BJ (cell line): ENCODE measurements at regions not wholly inside any gene's neighbourhood (a gene's known extent, or its start where the extent isn't known, plus 50 kb on each side); places are given as distances from the start of the nearest gene placed in this dataset.

Source experiments
- CTCF ChIA-PET: fragments of 350-600 bp; formaldehyde crosslinking; extraction: SDS; loops from one replicate; lab custom pipeline; 2021; ENCODE audit warnings: antibody characterized with exemption, inconsistent platforms; lab: Yijun Ruan, JAX
- POLR2A ChIA-PET: fragments of 300-600 bp; sonication (Branson Sonifier 250); formaldehyde crosslinking; extraction: SDS; loops from one replicate; lab custom pipeline; 2021; ENCODE audit warnings: antibody characterized with exemption; lab: Charles Lee
- DNase-seq: peaks from one replicate; pipeline ENCODE4 v3.0.0-alpha.2; 2011; ENCODE audit warnings: low read depth
- H3K27me3 ChIP-seq: 2 replicates; pipeline ENCODE4 v1.6.0; 2011; ENCODE audit warnings: low read length; ENCODE audit not compliant: control insufficient read depth, insufficient read depth
- H3K36me3 ChIP-seq: 2 replicates; pipeline ENCODE4 v1.5.1; 2011; ENCODE audit warnings: low read length; ENCODE audit not compliant: control insufficient read depth, insufficient read depth
- H3K4me3 ChIP-seq: 2 replicates; pipeline ENCODE4 v1.5.1; 2011; ENCODE audit warnings: low read depth, mild to moderate bottlenecking, control low read depth, low read length
- TF ChIP-seq, protein P1 (sequence below): IDR thresholded peaks from 2 replicates; pipeline ENCODE4 v1.5.1; 2011; ENCODE audit warnings: low read depth, mild to moderate bottlenecking, control low read depth, inconsistent platforms, low read length, moderate library complexity; ENCODE audit not compliant: insufficient read depth

DNA sequence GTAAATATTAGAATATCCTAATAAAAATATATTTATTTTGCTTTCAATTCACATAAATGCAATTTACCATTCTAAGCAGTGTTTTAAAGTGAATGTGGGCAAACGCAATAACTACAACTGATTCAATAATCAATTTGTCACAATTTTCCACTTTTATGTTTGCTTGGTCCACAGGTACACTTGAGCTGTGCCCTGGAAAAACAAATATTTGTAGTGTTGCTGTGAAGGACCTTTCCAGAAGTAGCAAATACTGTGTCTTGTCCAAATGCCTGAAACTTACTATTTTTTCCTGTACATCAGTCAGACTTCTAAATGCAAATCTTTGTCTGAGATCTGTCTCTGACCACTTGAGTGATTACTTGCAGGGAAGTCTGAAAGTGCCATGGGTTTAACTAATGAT, 845.8 kb upstream of the SLITRK5 start:
- Histone ChIP-seq H3K27me3 (no peaks in the 10 kb centered on the region), H3K36me3 (no peaks in the 10 kb centered on the region), H3K4me3 (no peak overlapping the region)
- ChIA-PET POLR2A (no interaction called here), CTCF (no interaction called here)
- TF ChIP-seq, protein P1, sequence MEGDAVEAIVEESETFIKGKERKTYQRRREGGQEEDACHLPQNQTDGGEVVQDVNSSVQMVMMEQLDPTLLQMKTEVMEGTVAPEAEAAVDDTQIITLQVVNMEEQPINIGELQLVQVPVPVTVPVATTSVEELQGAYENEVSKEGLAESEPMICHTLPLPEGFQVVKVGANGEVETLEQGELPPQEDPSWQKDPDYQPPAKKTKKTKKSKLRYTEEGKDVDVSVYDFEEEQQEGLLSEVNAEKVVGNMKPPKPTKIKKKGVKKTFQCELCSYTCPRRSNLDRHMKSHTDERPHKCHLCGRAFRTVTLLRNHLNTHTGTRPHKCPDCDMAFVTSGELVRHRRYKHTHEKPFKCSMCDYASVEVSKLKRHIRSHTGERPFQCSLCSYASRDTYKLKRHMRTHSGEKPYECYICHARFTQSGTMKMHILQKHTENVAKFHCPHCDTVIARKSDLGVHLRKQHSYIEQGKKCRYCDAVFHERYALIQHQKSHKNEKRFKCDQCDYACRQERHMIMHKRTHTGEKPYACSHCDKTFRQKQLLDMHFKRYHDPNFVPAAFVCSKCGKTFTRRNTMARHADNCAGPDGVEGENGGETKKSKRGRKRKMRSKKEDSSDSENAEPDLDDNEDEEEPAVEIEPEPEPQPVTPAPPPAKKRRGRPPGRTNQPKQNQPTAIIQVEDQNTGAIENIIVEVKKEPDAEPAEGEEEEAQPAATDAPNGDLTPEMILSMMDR: no peak
- no peak for DNase-seq

DNA sequence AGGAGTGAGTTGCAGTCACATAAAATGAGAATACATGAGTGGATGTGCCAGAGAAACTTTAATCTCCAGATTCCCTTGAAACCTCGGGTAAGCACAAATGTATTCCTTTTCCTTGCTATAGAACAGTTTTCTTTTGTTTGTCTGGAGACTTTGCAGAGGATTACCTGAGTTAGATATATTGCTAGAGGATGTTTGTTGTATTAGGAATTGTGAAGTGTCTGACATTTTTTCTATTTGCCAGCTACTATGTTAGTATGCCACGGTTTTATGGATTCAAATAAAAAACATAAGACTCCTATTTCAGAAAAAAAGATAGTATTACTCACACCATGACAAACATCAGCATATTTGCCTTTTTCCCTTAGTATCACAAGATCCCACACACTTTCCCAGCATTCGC, 844.9 kb upstream of the SLITRK5 start:
- TF ChIP-seq, protein P1: no peak
- Histone ChIP-seq H3K27me3 (no peaks in the 10 kb centered on the region), H3K4me3 (no peak overlapping the region), H3K36me3 (no peaks in the 10 kb centered on the region)
- no peak for DNase-seq
- ChIA-PET CTCF (interaction anchor here (1.5 kb wide), 1 partner anchor 8 kb away, joined by 6 read pairs; no protein-coding TSS in a partner anchor), POLR2A (no interaction called here)

DNA sequence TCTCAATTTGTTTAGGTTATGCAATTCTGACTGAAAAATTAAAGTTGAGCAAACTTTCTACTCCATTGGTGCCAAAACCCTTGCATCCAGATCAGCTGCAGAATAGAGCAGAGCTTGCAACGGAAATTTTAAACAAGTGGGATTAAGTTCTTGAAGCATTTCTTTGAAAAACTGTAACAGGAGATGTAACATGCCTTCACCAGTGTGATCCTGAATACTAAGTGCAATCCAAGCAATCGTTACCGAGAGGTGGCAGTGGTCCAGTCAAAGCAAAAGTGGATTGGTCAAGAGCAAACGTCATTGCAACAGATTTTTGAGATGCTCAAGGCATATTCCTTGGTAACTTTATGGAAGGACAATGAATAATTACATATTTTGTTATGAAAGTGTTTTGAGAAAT, 841.1 kb upstream of the SLITRK5 start:
- H3K27me3 ChIP-seq: no peaks in the 10 kb centered on the region
- TF ChIP-seq, protein P1: no peak
- DNase-seq: no peak
- ChIA-PET CTCF (no interaction called here), POLR2A (no interaction called here)
- H3K4me3 ChIP-seq: no peak overlapping the region
- H3K36me3 ChIP-seq: no peaks in the 10 kb centered on the region

DNA sequence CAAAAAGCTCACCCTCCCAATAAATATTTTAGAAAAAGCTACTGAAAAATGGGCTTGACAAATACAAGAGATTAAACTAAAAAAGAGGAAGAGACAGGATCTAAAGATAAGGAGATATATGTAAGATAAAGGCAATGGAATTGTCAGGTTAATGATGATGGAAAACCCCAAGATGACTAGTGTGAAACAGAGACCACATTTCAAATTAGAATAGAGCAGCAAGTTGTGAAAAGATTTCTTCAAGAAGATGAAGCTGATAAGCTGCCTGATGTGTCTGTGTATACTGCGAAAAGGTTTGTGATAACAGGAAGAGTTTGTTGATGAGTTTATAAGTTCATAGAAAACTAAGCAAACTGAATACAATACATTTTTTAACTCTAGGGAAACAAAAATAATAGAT, 840.1 kb upstream of the SLITRK5 start:
- TF ChIP-seq, protein P1: no peak
- no peak overlapping the region for H3K4me3 ChIP-seq
- H3K27me3 ChIP-seq: no peaks in the 10 kb centered on the region
- DNase-seq: no peak
- ChIA-PET CTCF (no interaction called here), POLR2A (no interaction called here)
- no peaks in the 10 kb centered on the region for H3K36me3 ChIP-seq

DNA sequence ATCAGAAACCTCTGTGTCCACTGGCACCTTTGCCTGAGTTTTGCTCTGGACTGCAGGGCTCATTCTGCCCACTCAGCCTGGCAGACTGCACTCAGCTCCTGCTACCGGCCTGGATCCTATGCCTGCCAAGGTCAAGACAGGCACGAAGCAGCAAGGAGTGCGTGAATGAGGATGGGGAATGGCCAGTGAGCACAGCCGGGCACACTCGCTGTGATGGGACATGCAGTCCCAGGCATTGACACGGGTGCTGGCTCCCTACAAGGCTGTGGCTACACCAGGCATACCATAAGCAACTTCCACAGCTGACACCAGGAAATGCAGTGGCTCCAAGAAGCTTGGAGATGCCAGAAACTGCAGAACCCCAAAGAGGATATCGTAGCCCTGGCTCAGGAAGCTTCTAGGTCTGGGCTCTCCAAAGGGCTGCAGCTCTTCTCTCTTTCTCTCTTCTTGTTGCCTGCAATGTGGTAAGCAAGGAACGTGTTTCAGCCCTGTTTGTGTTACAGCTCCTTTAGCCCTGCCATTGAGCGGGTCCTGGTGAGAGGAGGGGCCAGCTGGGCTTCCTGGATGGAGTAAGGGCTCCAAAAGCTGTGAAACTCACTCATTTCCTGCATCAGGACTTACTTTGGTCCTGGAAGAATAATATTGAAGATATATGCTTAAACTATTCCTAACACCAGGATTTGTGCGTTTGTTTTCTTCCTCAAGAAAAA, 832.6 kb upstream of the SLITRK5 start:
- no peaks in the 10 kb centered on the region for H3K36me3 ChIP-seq
- ChIA-PET POLR2A (no interaction called here), CTCF (no interaction called here)
- H3K4me3 ChIP-seq: no peak overlapping the region
- no peaks in the 10 kb centered on the region for H3K27me3 ChIP-seq
- TF ChIP-seq, protein P1: no peak
- DNase-seq: no peak
